Neural crest cell (in vitro differentiated cells): ENCODE measurements at regions not wholly inside any gene's neighbourhood (a gene's known extent, or its start where the extent isn't known, plus 50 kb on each side); places are given as distances from the start of the nearest gene placed in this dataset.

ENCODE experiments used
- DNase-seq: peaks from one replicate; pipeline ENCODE4 v3.0.0; 2021; ENCODE audit warnings: low read depth, mixed read lengths, low spot score
- H3K27ac Mint-ChIP-seq: one replicate; pipeline ENCODE4 v1.8.0; 2021; ENCODE audit warnings: mild to moderate bottlenecking, mixed read lengths; ENCODE audit not compliant: unreplicated experiment
- H3K27me3 Mint-ChIP-seq: 2 replicates; pipeline ENCODE4 v1.8.0; 2021; ENCODE audit warnings: low read depth, mild to moderate bottlenecking, mixed read lengths
- H3K36me3 Mint-ChIP-seq: 2 replicates; pipeline ENCODE4 v1.8.0; 2021; ENCODE audit warnings: low read depth, mild to moderate bottlenecking, mixed read lengths
- H3K4me1 Mint-ChIP-seq: 2 replicates; pipeline ENCODE4 v1.8.0; 2021; ENCODE audit warnings: mixed read lengths
- H3K4me3 Mint-ChIP-seq: one replicate; pipeline ENCODE4 v1.8.0; 2021; ENCODE audit warnings: mild to moderate bottlenecking, mixed read lengths
- H3K9me3 Mint-ChIP-seq: 2 replicates; pipeline ENCODE4 v1.8.0; 2021; ENCODE audit warnings: mixed read lengths
- TF ChIP-seq, protein P1 (sequence below): fragments of 200-600 bp; sonication (generic); conservative IDR thresholded peaks from 2 replicates; pipeline ENCODE4 v1.5.0; 2021; ENCODE audit warnings: antibody characterized with exemption, mild to moderate bottlenecking

DNA sequence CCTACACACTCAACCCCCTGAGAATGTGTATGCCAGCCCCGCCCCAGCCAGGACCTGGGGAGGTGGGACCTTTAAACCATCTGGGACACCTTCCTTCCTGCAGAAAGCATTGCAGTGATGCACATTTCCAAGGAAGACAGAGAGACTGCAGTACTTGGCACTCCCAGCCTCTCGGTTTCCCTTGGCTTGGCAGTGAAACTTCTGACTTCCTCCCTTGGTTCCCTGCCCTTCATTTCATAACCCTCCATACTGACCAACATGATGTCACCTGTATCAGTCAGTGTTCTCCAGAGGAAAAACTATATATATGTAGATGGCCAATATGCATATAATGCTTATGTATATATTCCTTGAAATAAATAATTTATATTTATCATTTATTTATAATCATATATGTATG lies 103.2 kb downstream of the SST start:
- Mint-ChIP-seq H3K9me3 (no peaks in the 10 kb centered on the region), H3K4me1 (no peaks in the 10 kb centered on the region), H3K4me3 (no peak overlapping the region), H3K27ac (no peak overlapping the region), H3K27me3 (peaks cover 2% of the 10 kb centered on the region), H3K36me3 (no peaks in the 10 kb centered on the region)
- DNase-seq = no peak
- TF ChIP-seq, protein P1, sequence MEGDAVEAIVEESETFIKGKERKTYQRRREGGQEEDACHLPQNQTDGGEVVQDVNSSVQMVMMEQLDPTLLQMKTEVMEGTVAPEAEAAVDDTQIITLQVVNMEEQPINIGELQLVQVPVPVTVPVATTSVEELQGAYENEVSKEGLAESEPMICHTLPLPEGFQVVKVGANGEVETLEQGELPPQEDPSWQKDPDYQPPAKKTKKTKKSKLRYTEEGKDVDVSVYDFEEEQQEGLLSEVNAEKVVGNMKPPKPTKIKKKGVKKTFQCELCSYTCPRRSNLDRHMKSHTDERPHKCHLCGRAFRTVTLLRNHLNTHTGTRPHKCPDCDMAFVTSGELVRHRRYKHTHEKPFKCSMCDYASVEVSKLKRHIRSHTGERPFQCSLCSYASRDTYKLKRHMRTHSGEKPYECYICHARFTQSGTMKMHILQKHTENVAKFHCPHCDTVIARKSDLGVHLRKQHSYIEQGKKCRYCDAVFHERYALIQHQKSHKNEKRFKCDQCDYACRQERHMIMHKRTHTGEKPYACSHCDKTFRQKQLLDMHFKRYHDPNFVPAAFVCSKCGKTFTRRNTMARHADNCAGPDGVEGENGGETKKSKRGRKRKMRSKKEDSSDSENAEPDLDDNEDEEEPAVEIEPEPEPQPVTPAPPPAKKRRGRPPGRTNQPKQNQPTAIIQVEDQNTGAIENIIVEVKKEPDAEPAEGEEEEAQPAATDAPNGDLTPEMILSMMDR = no peak

DNA sequence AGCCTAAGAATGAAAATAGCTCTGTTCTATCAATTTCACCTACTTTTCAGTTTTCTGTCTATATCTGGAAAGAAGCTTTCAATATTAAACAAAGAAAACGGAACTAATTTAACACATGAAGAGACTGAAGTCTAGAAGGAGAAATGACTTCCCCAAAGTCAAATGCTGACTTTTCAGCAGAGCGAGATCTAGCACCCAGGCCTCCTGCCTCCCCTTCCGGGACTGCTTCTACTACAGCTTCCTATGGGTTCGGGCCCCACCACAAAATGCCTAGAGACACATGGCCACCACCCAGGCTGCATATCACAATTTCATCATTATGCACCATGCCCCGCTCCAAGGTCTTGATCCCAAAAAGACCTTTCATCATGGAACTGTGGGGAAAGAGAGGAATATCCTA lies 104.5 kb downstream of the SST start:
- H3K36me3 Mint-ChIP-seq = no peaks in the 10 kb centered on the region
- no peak for DNase-seq
- no peaks in the 10 kb centered on the region for H3K9me3 Mint-ChIP-seq
- peaks cover 2% of the 10 kb centered on the region for H3K27me3 Mint-ChIP-seq
- H3K4me3 Mint-ChIP-seq = no peak overlapping the region
- H3K4me1 Mint-ChIP-seq = no peaks in the 10 kb centered on the region
- TF ChIP-seq, protein P1 = no peak
- no peak overlapping the region for H3K27ac Mint-ChIP-seq

DNA sequence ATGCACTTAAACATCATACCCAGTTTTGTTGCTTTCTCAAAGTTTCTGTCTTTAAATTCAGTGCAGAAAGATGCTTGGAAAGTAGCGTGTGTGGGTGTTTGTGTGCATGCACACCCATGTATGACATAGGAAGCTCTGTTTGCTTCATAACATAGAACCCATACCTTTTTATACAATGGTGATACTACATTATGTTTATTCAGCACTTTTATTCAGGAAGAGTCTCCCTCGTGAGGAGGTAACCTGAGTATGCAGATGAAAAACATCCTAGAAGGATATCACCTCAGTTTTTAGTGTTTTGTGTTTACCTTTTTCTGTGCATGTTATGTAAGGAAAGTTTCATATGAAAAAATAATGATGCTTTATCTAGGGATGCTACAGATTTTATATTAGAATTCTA lies 111.2 kb downstream of the SST start:
- DNase-seq = no peak
- Mint-ChIP-seq H3K27ac (no peak overlapping the region), H3K27me3 (no peaks in the 10 kb centered on the region), H3K36me3 (no peaks in the 10 kb centered on the region), H3K4me3 (no peak overlapping the region), H3K9me3 (no peaks in the 10 kb centered on the region), H3K4me1 (no peaks in the 10 kb centered on the region)
- TF ChIP-seq, protein P1 = no peak

DNA sequence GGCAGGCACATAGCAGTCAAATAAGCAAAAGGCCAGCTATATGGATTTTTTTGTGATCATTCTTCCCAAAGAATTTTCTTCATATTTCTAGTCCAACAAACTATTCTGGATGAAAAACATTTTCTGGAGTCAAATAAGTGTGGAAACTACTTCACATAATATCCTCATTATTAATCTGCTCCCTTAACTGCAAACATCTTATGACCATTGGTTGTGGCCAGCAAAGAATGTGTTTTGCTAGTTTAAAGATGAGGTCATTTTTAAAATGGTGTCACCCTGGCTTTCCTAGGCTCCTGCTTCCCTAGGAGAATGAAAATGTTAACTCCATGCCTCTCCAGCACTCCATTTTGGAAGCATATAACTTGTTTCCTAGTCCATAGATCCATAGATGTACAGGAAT lies 118.8 kb downstream of the SST start:
- H3K36me3 Mint-ChIP-seq = no peaks in the 10 kb centered on the region
- no peaks in the 10 kb centered on the region for H3K27me3 Mint-ChIP-seq
- H3K27ac Mint-ChIP-seq = no peak overlapping the region
- H3K4me3 Mint-ChIP-seq = no peak overlapping the region
- peaks cover 10% of the 10 kb centered on the region for H3K4me1 Mint-ChIP-seq
- DNase-seq = no peak
- H3K9me3 Mint-ChIP-seq = no peaks in the 10 kb centered on the region
- TF ChIP-seq, protein P1 = no peak

DNA sequence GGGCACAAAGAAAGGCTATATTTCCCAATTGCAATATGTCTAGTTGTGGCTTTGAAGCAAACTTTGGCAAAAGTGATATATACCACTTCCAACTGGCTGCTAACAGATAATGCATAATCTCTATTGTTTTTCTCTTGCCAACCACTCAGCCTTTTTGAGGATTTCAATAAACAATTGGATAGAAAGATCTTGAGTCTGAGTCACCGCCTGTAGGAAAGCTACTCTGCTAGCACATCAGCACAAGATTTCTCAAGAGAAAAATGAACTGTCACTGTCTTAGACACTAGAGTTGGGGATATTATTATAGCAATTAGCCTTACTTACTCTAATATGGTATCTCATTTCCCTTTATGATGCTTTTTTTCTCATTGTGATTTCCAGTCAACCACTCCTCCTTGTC lies 119.7 kb downstream of the SST start:
- H3K4me3 Mint-ChIP-seq = no peak overlapping the region
- H3K27ac Mint-ChIP-seq = no peak overlapping the region
- H3K4me1 Mint-ChIP-seq = peaks cover 10% of the 10 kb centered on the region
- no peaks in the 10 kb centered on the region for H3K36me3 Mint-ChIP-seq
- H3K9me3 Mint-ChIP-seq = no peaks in the 10 kb centered on the region
- no peak for DNase-seq
- H3K27me3 Mint-ChIP-seq = no peaks in the 10 kb centered on the region
- TF ChIP-seq, protein P1 = no peak

DNA sequence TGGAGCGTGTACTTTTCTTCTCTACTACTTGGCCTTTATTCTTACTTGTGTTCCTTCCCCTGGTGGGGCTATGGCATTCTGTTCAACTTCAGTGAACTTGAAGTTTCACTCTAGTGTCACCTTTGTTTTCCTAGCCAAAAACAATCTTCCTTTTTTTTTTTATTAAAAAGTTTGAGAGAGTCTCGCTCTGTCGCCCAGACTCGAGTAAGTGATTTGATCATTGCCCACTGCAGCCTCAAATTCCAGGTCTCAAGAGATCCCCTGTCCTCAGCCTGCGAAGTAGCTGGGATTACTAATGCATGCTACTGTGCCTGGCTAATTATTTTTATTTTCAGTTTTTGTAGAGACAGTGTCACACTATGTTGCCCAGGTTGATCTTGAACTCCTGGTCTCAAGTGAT lies 124.8 kb downstream of the SST start:
- Mint-ChIP-seq H3K36me3 (no peaks in the 10 kb centered on the region), H3K27ac (no peak overlapping the region), H3K27me3 (no peaks in the 10 kb centered on the region), H3K9me3 (no peaks in the 10 kb centered on the region), H3K4me3 (no peak overlapping the region), H3K4me1 (peaks cover 10% of the 10 kb centered on the region)
- no peak for DNase-seq
- TF ChIP-seq, protein P1 = no peak
